ENCODE measurements at regions not wholly inside any gene's neighbourhood (a gene's known extent, or its start where the extent isn't known, plus 50 kb on each side); places are given as distances from the start of the nearest gene placed in this dataset.

- intact Hi-C loops (cut with micrococcal nuclease) (no loop called here), dilution Hi-C loops (cut with MboI; ENCODE audit: extremely low pct_ligation_motif_present, low sequenced_read_pairs) (no loop called here)
- Histone ChIP-seq H3K9me1 (replicated peaks; ENCODE audit: control insufficient read depth, extremely low read depth, insufficient read depth, low read length) (no peaks in the 10 kb centered on the region), H3K27me3 (ENCODE audit: control insufficient read depth in 2 of 2, insufficient read depth in 2 of 2, low read length in 2 of 2) (no peaks in the 10 kb centered on the region), H3K27ac (ENCODE audit: insufficient read depth, low read depth, low read length) (no peak overlapping the region), H3K36me3 (ENCODE audit: control insufficient read depth in 2 of 2, extremely low read depth in 1 of 2, insufficient read depth in 2 of 2, low read length in 2 of 2) (no peaks in the 10 kb centered on the region), H3K4me2 (ENCODE audit: insufficient read depth, low read length) (no peak overlapping the region), H4K20me1 (replicated peaks; ENCODE audit: control insufficient read depth, extremely low read depth, insufficient read depth, low read length) (no peaks in the 10 kb centered on the region), H3K4me1 (ENCODE audit: control insufficient read depth, extremely low read depth, insufficient read depth, low read length) (no peaks in the 10 kb centered on the region), H3K79me2 (ENCODE audit: control insufficient read depth, insufficient read depth, low read length) (no peaks in the 10 kb centered on the region), H3K4me3 (replicated peaks in 1 of 3; ENCODE audit: insufficient read depth in 1 of 3, low read depth in 1 of 3, low read length in 3 of 3) (no peak overlapping the region), H3K9me3 (replicated peaks; ENCODE audit: control insufficient read depth, insufficient read depth, low read length) (no peaks in the 10 kb centered on the region), H2AFZ (ENCODE audit: low read depth, low read length) (no peak overlapping the region), H3K9ac (replicated peaks; ENCODE audit: extremely low read depth, insufficient read depth, low read length) (no peak overlapping the region)
- DNase-seq (ENCODE audit: low read depth, low spot score): no peak
- ChIA-PET POLR2A (no interaction called here), CTCF (no interaction called here)
- BruUV-seq (replicated peaks): no TSS peak
- TF ChIP-seq POLR2AphosphoS5 (IDR thresholded peaks at IDR 0.05; ENCODE audit: insufficient read depth, low read depth, low read length): no peak
- TF ChIP-seq, protein P1, sequence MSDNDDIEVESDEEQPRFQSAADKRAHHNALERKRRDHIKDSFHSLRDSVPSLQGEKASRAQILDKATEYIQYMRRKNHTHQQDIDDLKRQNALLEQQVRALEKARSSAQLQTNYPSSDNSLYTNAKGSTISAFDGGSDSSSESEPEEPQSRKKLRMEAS (IDR thresholded peaks at IDR 0.05; ENCODE audit: insufficient read depth, insufficient read length): no peak
- no peak for TF ChIP-seq FOS (IDR thresholded peaks at IDR 0.05; ENCODE audit: borderline replicate concordance, insufficient read depth, low read length)
- no peak for TF ChIP-seq GATA2 (IDR thresholded peaks at IDR 0.05; ENCODE audit: insufficient read depth, insufficient read length, low read depth, low read length)
- TF ChIP-seq, protein P2, sequence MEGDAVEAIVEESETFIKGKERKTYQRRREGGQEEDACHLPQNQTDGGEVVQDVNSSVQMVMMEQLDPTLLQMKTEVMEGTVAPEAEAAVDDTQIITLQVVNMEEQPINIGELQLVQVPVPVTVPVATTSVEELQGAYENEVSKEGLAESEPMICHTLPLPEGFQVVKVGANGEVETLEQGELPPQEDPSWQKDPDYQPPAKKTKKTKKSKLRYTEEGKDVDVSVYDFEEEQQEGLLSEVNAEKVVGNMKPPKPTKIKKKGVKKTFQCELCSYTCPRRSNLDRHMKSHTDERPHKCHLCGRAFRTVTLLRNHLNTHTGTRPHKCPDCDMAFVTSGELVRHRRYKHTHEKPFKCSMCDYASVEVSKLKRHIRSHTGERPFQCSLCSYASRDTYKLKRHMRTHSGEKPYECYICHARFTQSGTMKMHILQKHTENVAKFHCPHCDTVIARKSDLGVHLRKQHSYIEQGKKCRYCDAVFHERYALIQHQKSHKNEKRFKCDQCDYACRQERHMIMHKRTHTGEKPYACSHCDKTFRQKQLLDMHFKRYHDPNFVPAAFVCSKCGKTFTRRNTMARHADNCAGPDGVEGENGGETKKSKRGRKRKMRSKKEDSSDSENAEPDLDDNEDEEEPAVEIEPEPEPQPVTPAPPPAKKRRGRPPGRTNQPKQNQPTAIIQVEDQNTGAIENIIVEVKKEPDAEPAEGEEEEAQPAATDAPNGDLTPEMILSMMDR (IDR thresholded peaks at IDR 0.05; ENCODE audit: extremely low read depth in 1 of 2, insufficient read depth in 1 of 2, low read depth in 1 of 2, low read length in 2 of 2): no peak
- TF ChIP-seq EZH2 (IDR thresholded peaks at IDR 0.05; ENCODE audit: borderline replicate concordance, low read depth, low read length, severe bottlenecking): no peak
- no peak for TF ChIP-seq JUN (IDR thresholded peaks at IDR 0.05; ENCODE audit: borderline replicate concordance, insufficient read depth, insufficient read length, low read depth)
- TF ChIP-seq MYC (IDR thresholded peaks at IDR 0.05; ENCODE audit: low read depth, low read length): no peak
- no peak for TF ChIP-seq POLR2A (IDR thresholded peaks at IDR 0.05; ENCODE audit: low read depth, low read length)
- FAIRE-seq: no peak
Measured at GRCh38 chr5:126046846-126047571, 376.2 kb upstream of the GRAMD2B start.

Measured in endothelial cell of umbilical vein (primary cell).